Neural progenitor cell (in vitro differentiated cells): ENCODE measurements at regions not wholly inside any gene's neighbourhood (a gene's known extent, or its start where the extent isn't known, plus 50 kb on each side); places are given as distances from the start of the nearest gene placed in this dataset.

Experiments used
- EZH2 ChIP-seq: fragments of 200-600 bp; sonication (generic); IDR thresholded peaks from 2 replicates; pipeline ENCODE4 v1.6.1; 2017; ENCODE audit warnings: antibody characterized with exemption, mild to moderate bottlenecking, moderate library complexity
- TF ChIP-seq, protein P1 (sequence below): fragments of 200-600 bp; sonication (generic); IDR thresholded peaks from 2 replicates; pipeline ENCODE4 v1.5.1; 2017; ENCODE audit warnings: antibody characterized with exemption, mild to moderate bottlenecking

DNA sequence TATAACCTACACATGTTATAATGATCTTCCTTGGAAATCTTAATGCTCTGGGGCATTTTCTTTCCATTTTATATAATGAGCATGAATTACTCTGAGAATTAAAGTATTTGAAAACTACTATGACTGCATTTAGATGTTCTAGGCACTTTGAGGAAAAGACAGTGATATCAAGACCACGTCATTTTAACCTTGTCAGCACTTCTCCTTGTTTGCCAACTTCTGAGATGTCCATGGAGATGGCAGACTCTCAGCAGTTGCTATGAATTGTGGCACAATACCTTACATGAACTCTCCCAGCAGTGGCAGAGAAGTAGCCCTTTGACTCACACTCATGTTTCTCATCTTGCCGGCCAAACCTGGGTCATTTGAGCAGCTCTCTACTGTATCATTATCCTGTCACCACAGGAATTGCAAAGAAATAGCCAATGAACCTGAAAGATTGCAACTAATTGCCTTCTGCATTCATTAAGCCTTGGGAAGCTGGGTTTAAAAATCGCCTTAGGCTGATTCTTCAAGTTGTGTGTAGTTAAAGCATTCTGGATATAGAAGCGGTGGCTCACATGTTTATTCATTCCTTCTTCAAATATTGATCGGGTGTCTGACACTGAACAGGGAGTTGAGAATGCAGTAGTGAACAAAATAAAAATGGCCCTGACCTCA, 272.2 kb upstream of the CFAP20DC start:
- TF ChIP-seq, protein P1, sequence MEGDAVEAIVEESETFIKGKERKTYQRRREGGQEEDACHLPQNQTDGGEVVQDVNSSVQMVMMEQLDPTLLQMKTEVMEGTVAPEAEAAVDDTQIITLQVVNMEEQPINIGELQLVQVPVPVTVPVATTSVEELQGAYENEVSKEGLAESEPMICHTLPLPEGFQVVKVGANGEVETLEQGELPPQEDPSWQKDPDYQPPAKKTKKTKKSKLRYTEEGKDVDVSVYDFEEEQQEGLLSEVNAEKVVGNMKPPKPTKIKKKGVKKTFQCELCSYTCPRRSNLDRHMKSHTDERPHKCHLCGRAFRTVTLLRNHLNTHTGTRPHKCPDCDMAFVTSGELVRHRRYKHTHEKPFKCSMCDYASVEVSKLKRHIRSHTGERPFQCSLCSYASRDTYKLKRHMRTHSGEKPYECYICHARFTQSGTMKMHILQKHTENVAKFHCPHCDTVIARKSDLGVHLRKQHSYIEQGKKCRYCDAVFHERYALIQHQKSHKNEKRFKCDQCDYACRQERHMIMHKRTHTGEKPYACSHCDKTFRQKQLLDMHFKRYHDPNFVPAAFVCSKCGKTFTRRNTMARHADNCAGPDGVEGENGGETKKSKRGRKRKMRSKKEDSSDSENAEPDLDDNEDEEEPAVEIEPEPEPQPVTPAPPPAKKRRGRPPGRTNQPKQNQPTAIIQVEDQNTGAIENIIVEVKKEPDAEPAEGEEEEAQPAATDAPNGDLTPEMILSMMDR = no peak
- no peak for TF ChIP-seq EZH2
